ENCODE measurements at regions not wholly inside any gene's neighbourhood (a gene's known extent, or its start where the extent isn't known, plus 50 kb on each side); places are given as distances from the start of the nearest gene placed in this dataset.

DNA sequence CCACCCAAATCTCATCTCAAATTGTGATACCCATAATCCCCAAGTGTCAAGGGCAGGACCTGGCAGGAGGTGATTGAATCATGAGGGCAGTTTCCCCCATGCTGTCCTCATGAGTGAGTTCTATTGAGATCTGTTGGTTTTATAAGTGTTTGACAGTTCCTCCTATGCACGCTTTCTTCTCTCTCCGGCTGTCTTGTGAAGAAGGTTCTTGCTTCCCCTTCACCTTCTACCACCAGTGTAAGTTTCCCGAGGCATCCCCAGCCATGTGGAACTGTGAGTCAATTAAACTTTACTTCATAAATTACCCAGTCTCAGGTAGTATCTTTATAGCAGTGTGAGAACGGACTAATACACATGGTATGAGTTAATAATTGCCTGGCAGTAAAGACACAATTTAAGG, 581.7 kb upstream of the AMOT start:
- TF ChIP-seq POLR2AphosphoS5 (IDR thresholded peaks at IDR 0.05) = no peak
- TF ChIP-seq POLR2A (IDR thresholded peaks at IDR 0.05) = no peak
- TF ChIP-seq CTCF (IDR thresholded peaks at IDR 0.05 in 8 of 11, conservative IDR thresholded peaks at IDR 0.05 in 3 of 11) = no peak
- 72 to 86% (median 79%) methylated on average over 4 of the region's 4 CpGs for WGBS, 5 donors
- H3K27me3 ChIP-seq (replicated peaks in 1 of 7) = no peaks in the 10 kb centered on the region
- intact Hi-C loops (cut with DNase I; ENCODE audit: low total_unique reads) = no loop called here
- H3K9me3 ChIP-seq = no peaks in the 10 kb centered on the region
- DNase-seq = no peak
- H3K27ac ChIP-seq = no peak overlapping the region
- H3K4me1 ChIP-seq = no peaks in the 10 kb centered on the region
- H3K36me3 ChIP-seq = no peaks in the 10 kb centered on the region
- no peak overlapping the region for H3K4me3 ChIP-seq

GRCh38 chrX:113421432-113421831, 580.8 kb upstream of the AMOT start:
- TF ChIP-seq CTCF (IDR thresholded peaks at IDR 0.05 in 8 of 11, conservative IDR thresholded peaks at IDR 0.05 in 3 of 11) (no peak), POLR2AphosphoS5 (IDR thresholded peaks at IDR 0.05) (no peak), POLR2A (IDR thresholded peaks at IDR 0.05) (no peak)
- intact Hi-C loops (cut with DNase I; ENCODE audit: low total_unique reads) = no loop called here
- H3K9me3 ChIP-seq = no peaks in the 10 kb centered on the region
- H3K27ac ChIP-seq = no peak overlapping the region
- 73 to 94% (median 90%) methylated on average over 1 of the region's 1 CpG for WGBS, 5 donors
- H3K4me1 ChIP-seq = no peaks in the 10 kb centered on the region
- no peaks in the 10 kb centered on the region for H3K36me3 ChIP-seq
- no peak overlapping the region for H3K4me3 ChIP-seq
- no peak for DNase-seq
- no peaks in the 10 kb centered on the region for H3K27me3 ChIP-seq (replicated peaks in 1 of 7)

- no peaks in the 10 kb centered on the region for H3K36me3 ChIP-seq
- H3K27me3 ChIP-seq (replicated peaks in 1 of 7) = no peaks in the 10 kb centered on the region
- WGBS, 5 donors = 62 to 86% (median 81%) methylated on average over 1 of the region's 1 CpG
Observed at GRCh38 chrX:113412106-113412505, 571.5 kb upstream of the AMOT start.

DNA sequence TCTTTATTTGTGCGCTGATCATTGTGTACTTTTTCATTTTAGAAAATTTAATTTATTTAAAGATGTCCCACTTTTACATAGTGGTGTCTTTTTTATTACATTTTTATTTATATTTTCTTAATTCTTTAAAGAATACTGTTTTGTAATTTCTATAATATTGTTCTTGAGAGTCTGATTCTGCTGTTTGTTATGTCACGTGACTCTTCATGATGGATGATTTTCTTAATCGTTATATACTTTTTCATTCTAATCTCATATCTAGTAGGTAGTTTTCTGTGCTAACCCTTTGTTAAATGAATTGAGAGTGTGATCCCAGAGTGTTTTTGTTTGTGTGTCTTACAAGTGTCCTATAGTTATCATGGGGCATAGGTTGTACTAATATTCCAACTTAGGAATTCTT, 568.2 kb upstream of the AMOT start:
- Histone ChIP-seq H3K36me3 (no peaks in the 10 kb centered on the region), H3K4me1 (no peaks in the 10 kb centered on the region), H3K27me3 (replicated peaks in 1 of 7) (no peaks in the 10 kb centered on the region), H3K4me3 (no peak overlapping the region), H3K9me3 (peaks cover 0 to 2% (median 0%) of the 10 kb centered on the region in 8 donors), H3K27ac (no peak overlapping the region)
- WGBS, 5 donors = 92 to 96% (median 94%) methylated on average over 3 of the region's 3 CpGs
- TF ChIP-seq POLR2A (IDR thresholded peaks at IDR 0.05) (no peak), POLR2AphosphoS5 (IDR thresholded peaks at IDR 0.05) (no peak), CTCF (IDR thresholded peaks at IDR 0.05 in 8 of 11, conservative IDR thresholded peaks at IDR 0.05 in 3 of 11) (no peak)
- no peak for DNase-seq
- intact Hi-C loops (cut with DNase I; ENCODE audit: low total_unique reads) = no loop called here

More at GRCh38 chrX:113412106-113412505, 571.5 kb upstream of the AMOT start:
- Histone ChIP-seq H3K27ac (no peak overlapping the region), H3K4me3 (no peak overlapping the region), H3K4me1 (no peaks in the 10 kb centered on the region), H3K9me3 (no peaks in the 10 kb centered on the region)
- intact Hi-C loops (cut with DNase I; ENCODE audit: low total_unique reads) = no loop called here
- TF ChIP-seq POLR2A (IDR thresholded peaks at IDR 0.05) = no peak
- no peak for TF ChIP-seq CTCF (IDR thresholded peaks at IDR 0.05 in 8 of 11, conservative IDR thresholded peaks at IDR 0.05 in 3 of 11)
- TF ChIP-seq POLR2AphosphoS5 (IDR thresholded peaks at IDR 0.05) = no peak
- DNase-seq = no peak
